Right lobe of liver (tissue), 6 donors: ENCODE measurements at regions not wholly inside any gene's neighbourhood (a gene's known extent, or its start where the extent isn't known, plus 50 kb on each side); places are given as distances from the start of the nearest gene placed in this dataset.

Experiments used
- ATAC-seq, 4 donors: fragments of 200-7000 bp; cut with Tn5 transposase; one replicate each; pipeline ENCODE4 v1.9.1; 2020; ENCODE audit warnings: mild to moderate bottlenecking in 4 of 4, moderate library complexity in 4 of 4
- DNase-seq, 3 donors: peaks; one replicate each; pipeline ENCODE4 v3.0.0-alpha.2; 2020
- H3K27ac ChIP-seq, 3 donors: fragments of 200-600 bp; one replicate each; pipeline ENCODE4 v1.8.0; 2022
- H3K27me3 ChIP-seq, 2 donors: fragments of 200-600 bp; one replicate each; pipeline ENCODE4 v1.8.0; 2022
- H3K36me3 ChIP-seq, 4 donors: fragments of 200-600 bp; sonication (generic) in 1 of 4; one replicate each; pipeline versions ENCODE4 v1.5.1 to v1.8.0; 2017 to 2022; ENCODE audit warnings: control low read depth in 1 of 4
- H3K4me1 ChIP-seq, 4 donors: fragments of 200-600 bp; sonication (generic) in 1 of 4; one replicate each; pipeline versions ENCODE4 v1.5.1 to v1.8.0; 2017 to 2022; ENCODE audit warnings: control low read depth in 1 of 4
- H3K4me3 ChIP-seq, 3 donors: fragments of 200-600 bp; one replicate each; pipeline ENCODE4 v1.8.0; 2022
- H3K9me3 ChIP-seq, 4 donors: fragments of 200-600 bp; sonication (generic) in 1 of 4; one replicate each; pipeline versions ENCODE4 v1.5.1 to v1.8.0; 2017 to 2022; ENCODE audit warnings: control low read depth in 1 of 4
- CTCF ChIP-seq, 4 donors: fragments of 200-600 bp in 3 of 4; fragments of 450-650 bp in 1 of 4; IDR thresholded peaks; one replicate each; pipeline versions ENCODE4 v1.5.1 to v1.8.0; 2016 to 2022; ENCODE audit warnings: antibody characterized with exemption in 4 of 4, mild to moderate bottlenecking in 2 of 4
- POLR2A ChIP-seq: fragments of 450-650 bp; IDR thresholded peaks from one replicate; pipeline ENCODE4 v1.6.1; 2017; ENCODE audit warnings: antibody characterized with exemption, mild to moderate bottlenecking
- WGBS: methylation state at CpG from one replicate; pipeline ENCODE4 v1.1.6; 2018; ENCODE audit warnings: low coverage, low lambda C conversion rate; ENCODE audit not compliant: insufficient coverage; ENCODE audit errors: missing lambda C conversion rate; 5-methylcytosine and 5-hydroxymethylcytosine counted together
- intact Hi-C, 2 donors: fragments of 100-400 bp; cut with DNase I; formaldehyde crosslinking; loops; one replicate each; pipeline versions ENCODE4 v1.11.2 to v1.14.1; 2022
- donor health status: DM: no; HTN: yes; CAD: no.
- donor health status: DM: no; HTN: no; CAD: no.
- donor health status: DM: no; HTN: no; CAD: no.
- donor health status: DM: no; HTN: yes; CAD: no.
- donor health status: DM: no; HTN: yes; CAD: no.

GRCh38 chr18:55910296-55910695, 322.3 kb upstream of the TCF4 start:
- intact Hi-C loops: no loop called here
- Histone ChIP-seq H3K9me3 (no peaks in the 10 kb centered on the region), H3K4me1 (no peaks in the 10 kb centered on the region), H3K36me3 (no peaks in the 10 kb centered on the region), H3K27me3 (no peaks in the 10 kb centered on the region), H3K27ac (no peak overlapping the region), H3K4me3 (no peak overlapping the region)
- 32% methylated on average over 2 of the region's 2 CpGs for WGBS
- no peak for ATAC-seq
- no peak for TF ChIP-seq POLR2A
- TF ChIP-seq CTCF (IDR thresholded peaks at IDR 0.05): no peak
- no peak for DNase-seq

GRCh38 chr18:55908901-55909366, 320.9 kb upstream of the TCF4 start:
- DNase-seq: no peak
- intact Hi-C loops: no loop called here
- TF ChIP-seq CTCF (IDR thresholded peaks at IDR 0.05): no peak
- no peak for TF ChIP-seq POLR2A

GRCh38 chr18:55907453-55908175, 319.6 kb upstream of the TCF4 start:
- Histone ChIP-seq H3K36me3 (no peaks in the 10 kb centered on the region), H3K27ac (no peak overlapping the region), H3K9me3 (no peaks in the 10 kb centered on the region), H3K27me3 (no peaks in the 10 kb centered on the region), H3K4me3 (no peak overlapping the region), H3K4me1 (no peaks in the 10 kb centered on the region)
- ATAC-seq (no peak), DNase-seq (no peak)
- intact Hi-C loops: no loop called here
- 54% methylated on average over 6 of the region's 6 CpGs for WGBS
- TF ChIP-seq CTCF (IDR thresholded peaks at IDR 0.05): no peak
- TF ChIP-seq POLR2A: no peak

More at GRCh38 chr18:55908901-55909366, 320.9 kb upstream of the TCF4 start:
- no peak for ATAC-seq
- no peak overlapping the region for H3K4me3 ChIP-seq
- H3K27ac ChIP-seq: no peak overlapping the region
- WGBS: 73% methylated on average over 4 of the region's 4 CpGs
- H3K4me1 ChIP-seq: no peaks in the 10 kb centered on the region
- H3K36me3 ChIP-seq: no peaks in the 10 kb centered on the region
- H3K27me3 ChIP-seq: no peaks in the 10 kb centered on the region
- H3K9me3 ChIP-seq: no peaks in the 10 kb centered on the region

GRCh38 chr18:55906536-55906935, 318.5 kb upstream of the TCF4 start:
- Histone ChIP-seq H3K4me3 (no peak overlapping the region), H3K36me3 (no peaks in the 10 kb centered on the region), H3K27ac (no peak overlapping the region), H3K9me3 (no peaks in the 10 kb centered on the region), H3K27me3 (no peaks in the 10 kb centered on the region), H3K4me1 (no peaks in the 10 kb centered on the region)
- ATAC-seq (no peak), DNase-seq (no peak)
- TF ChIP-seq CTCF (IDR thresholded peaks at IDR 0.05) (no peak), POLR2A (no peak)
- intact Hi-C loops: no loop called here
- 64% methylated on average over 2 of the region's 2 CpGs for WGBS
